ENCODE measurements at regions not wholly inside any gene's neighbourhood (a gene's known extent, or its start where the extent isn't known, plus 50 kb on each side); places are given as distances from the start of the nearest gene placed in this dataset.

GRCh38 chr6:167567142-167568033 lies 242.5 kb downstream of the TTLL2 start:
- DNase-seq, result no peak

- DNase-seq, result no peak
These were observed 243.6 kb downstream of the TTLL2 start for GRCh38 chr6:167568407-167569024.

- no peak for DNase-seq
These were observed 244.3 kb downstream of the TTLL2 start for GRCh38 chr6:167569041-167569805.

- no peak for DNase-seq
These were observed 245.0 kb downstream of the TTLL2 start for GRCh38 chr6:167569879-167570278.

- no peak for DNase-seq
These were observed 245.8 kb downstream of the TTLL2 start for GRCh38 chr6:167570460-167571400.

- DNase-seq, result no peak
These were observed 246.7 kb downstream of the TTLL2 start for GRCh38 chr6:167571550-167571949.

- DNase-seq, result no peak
These were observed 247.2 kb downstream of the TTLL2 start for GRCh38 chr6:167572106-167572505.

- no peak for DNase-seq
These were observed 248.0 kb downstream of the TTLL2 start for GRCh38 chr6:167572841-167573271.

GRCh38 chr6:167573461-167574215 lies 248.8 kb downstream of the TTLL2 start:
- DNase-seq, result no peak

- DNase-seq, result no peak
These were observed 249.7 kb downstream of the TTLL2 start for GRCh38 chr6:167574431-167575151.

- DNase-seq, result no peak
These were observed 250.3 kb downstream of the TTLL2 start for GRCh38 chr6:167575158-167575696.

GRCh38 chr6:167576050-167576741 lies 250.5 kb upstream of the AFDN start:
- no peak for DNase-seq

GRCh38 chr6:167576828-167577503 lies 249.7 kb upstream of the AFDN start:
- DNase-seq, result no peak

GRCh38 chr6:167577891-167578361 lies 248.8 kb upstream of the AFDN start:
- DNase-seq, result no peak

GRCh38 chr6:167578371-167578901 lies 248.3 kb upstream of the AFDN start:
- no peak for DNase-seq

- no peak for DNase-seq
These were observed 246.7 kb upstream of the AFDN start for GRCh38 chr6:167579806-167580618.

- DNase-seq, result no peak
These were observed 246.1 kb upstream of the AFDN start for GRCh38 chr6:167580619-167580911.

- DNase-seq, result no peak
These were observed 245.1 kb upstream of the AFDN start for GRCh38 chr6:167581637-167582036.

Data from hippocampal formation (tissue), 2 donors.